NCI-H1417 (cell line): ENCODE measurements at regions not wholly inside any gene's neighbourhood (a gene's known extent, or its start where the extent isn't known, plus 50 kb on each side); places are given as distances from the start of the nearest gene placed in this dataset.
A peak's percentile ranks its signal among the peaks of the same experiment; 100 is the strongest.

ENCODE experiments used
- DNase-seq, 3 experiments: peaks; one replicate each; lab custom pipeline; 2025; lab: John Stamatoyannopoulos, UW

GRCh38 chr3:72232331-72232730, 447.4 kb upstream of the PROK2 start:
- no peak for DNase-seq

- DNase-seq = no peak
Observed at GRCh38 chr3:72231439-72232196, 446.7 kb upstream of the PROK2 start.

GRCh38 chr3:72230774-72231379, 445.9 kb upstream of the PROK2 start:
- DNase-seq = no peak

GRCh38 chr3:72229952-72230351, 445.0 kb upstream of the PROK2 start:
- no peak for DNase-seq

- DNase-seq = no peak
Observed at GRCh38 chr3:72227486-72228070, 442.6 kb upstream of the PROK2 start.

- no peak for DNase-seq
Observed at GRCh38 chr3:72224804-72225509, 440.0 kb upstream of the PROK2 start.

- DNase-seq = no peak
Observed at GRCh38 chr3:72223628-72224027, 438.7 kb upstream of the PROK2 start.

GRCh38 chr3:72223116-72223515, 438.2 kb upstream of the PROK2 start:
- DNase-seq = no peak

GRCh38 chr3:72222410-72222809, 437.5 kb upstream of the PROK2 start:
- no peak for DNase-seq

- DNase-seq = no peak
Observed at GRCh38 chr3:72220946-72221345, 436.0 kb upstream of the PROK2 start.

- DNase-seq = no peak
Observed at GRCh38 chr3:72219752-72220151, 434.8 kb upstream of the PROK2 start.

- DNase-seq = no peak
Observed at GRCh38 chr3:72217570-72217969, 432.6 kb upstream of the PROK2 start.

GRCh38 chr3:72214066-72214951, 429.4 kb upstream of the PROK2 start:
- no peak for DNase-seq

- DNase-seq = no peak
Observed at GRCh38 chr3:72213296-72214065, 428.5 kb upstream of the PROK2 start.

- DNase-seq = no peak
Observed at GRCh38 chr3:72212396-72212795, 427.4 kb upstream of the PROK2 start.

- DNase-seq = no peak
Observed at GRCh38 chr3:72210261-72210660, 425.3 kb upstream of the PROK2 start.

GRCh38 chr3:72205297-72205826, 420.4 kb upstream of the PROK2 start:
- peak in 1 of 3 experiments; percentile 23 for DNase-seq

GRCh38 chr3:72204452-72204851, 419.5 kb upstream of the PROK2 start:
- no peak for DNase-seq

- DNase-seq = no peak
Observed at GRCh38 chr3:72203613-72204349, 418.8 kb upstream of the PROK2 start.

- no peak for DNase-seq
Observed at GRCh38 chr3:72203105-72203504, 418.2 kb upstream of the PROK2 start.
